HG03159 (cell line): ENCODE measurements at regions not wholly inside any gene's neighbourhood (a gene's known extent, or its start where the extent isn't known, plus 50 kb on each side); places are given as distances from the start of the nearest gene placed in this dataset.

ENCODE experiments used
- ATAC-seq: cut with Tn5 transposase; IDR thresholded peaks from one replicate; pipeline ENCODE4 v1.9.1; 2021; ENCODE audit warnings: mild to moderate bottlenecking, moderate library complexity; ENCODE audit not compliant: unreplicated experiment

GRCh38 chrX:97666890-97667289 lies 783.2 kb downstream of the RPA4 start:
- no peak for ATAC-seq

GRCh38 chrX:97668126-97668525 lies 784.4 kb downstream of the RPA4 start:
- no peak for ATAC-seq

DNA sequence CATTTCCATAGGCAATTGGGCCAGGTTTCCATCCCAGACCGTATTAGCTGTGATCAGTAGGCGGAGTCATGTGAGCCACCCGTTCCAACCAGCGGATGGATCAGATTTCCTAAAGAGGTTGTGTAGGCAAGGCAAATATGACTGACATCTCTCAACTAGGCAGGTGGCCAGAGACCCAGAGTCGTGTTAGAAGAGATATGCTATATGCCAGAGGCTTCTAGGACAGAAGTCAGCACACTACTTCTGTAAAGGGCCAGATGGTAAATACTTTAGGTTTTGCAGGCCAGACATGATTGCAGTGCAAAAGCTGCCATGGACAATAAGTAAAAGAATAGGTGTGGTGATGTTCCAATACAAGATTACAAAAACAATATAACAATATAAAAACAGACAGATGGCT lies 788.4 kb downstream of the RPA4 start:
- no peak for ATAC-seq

DNA sequence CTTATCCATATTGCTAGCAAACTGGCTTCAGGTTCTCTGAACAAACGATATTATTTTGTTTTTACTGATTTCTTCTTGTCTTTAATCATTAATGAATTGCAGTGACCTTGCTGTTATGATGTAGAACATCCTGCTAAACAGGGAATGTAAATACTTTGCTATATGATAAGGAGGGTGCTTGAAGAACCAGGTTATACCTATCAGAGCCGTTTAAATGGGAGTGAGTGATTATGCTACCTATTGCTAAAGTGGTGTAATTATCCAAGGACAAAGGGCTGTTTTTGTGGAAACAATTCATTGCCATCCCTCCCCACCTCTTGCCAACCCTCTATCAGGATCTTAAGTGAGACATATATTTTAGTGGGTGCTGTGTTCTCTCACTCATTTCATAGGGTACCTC lies 788.9 kb downstream of the RPA4 start:
- ATAC-seq = no peak

DNA sequence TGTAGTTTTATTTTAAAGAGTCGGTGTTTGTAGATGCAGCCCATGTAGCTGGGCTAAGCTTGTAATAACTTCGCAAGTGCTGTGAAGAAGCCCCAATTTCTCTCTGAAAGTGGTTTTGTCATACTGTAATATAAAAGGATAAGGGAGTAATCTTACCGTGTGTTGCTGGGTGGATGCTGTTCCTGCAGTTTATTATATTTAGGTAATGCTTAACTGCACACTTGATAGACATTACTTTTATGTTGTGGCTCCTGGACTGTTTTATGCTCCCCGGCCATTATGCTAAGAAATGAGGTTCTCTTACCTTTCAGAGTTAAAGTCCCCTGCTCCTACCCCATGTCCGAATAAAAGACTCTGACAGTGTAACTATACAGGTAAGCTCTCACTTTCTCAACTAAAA lies 789.4 kb downstream of the RPA4 start:
- ATAC-seq = no peak

DNA sequence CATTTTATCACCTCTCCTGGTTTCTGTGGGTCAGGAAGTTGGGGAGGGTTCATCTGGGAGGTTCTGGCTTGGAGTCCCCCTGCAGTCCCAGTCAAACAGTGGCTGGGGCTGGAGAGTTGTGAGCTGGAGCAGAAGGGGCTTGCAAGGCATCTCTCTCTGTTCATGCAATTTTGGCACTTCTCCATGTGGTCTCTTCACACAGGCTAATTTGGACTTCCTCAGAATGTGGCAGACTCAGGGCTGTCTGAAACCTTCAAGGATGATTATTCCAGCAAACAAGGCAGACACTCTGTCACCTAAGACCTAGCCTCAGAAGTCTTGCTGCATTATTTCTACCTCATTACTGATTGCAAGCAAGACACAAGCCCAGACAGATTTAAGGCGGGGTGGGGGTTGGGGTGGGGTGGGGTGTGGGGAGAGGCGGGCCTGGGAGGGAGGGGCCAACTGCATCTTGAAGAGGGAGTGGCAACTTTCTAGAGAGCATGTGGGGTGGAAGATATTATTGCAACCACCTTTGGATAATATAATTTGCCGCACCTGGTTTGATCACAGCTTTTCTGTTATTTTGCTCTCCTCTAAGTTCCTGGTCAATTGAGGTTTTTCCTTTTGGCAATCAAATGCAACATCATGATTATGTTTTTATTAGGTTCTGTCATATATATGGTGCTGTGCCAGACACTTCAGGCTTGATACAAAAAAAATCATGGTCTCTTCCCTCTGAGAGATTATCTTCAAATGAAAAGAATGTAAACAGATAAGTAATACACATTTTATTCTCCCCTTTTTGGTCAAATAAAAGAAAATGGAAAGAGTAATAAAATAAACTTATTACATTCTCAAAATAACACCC lies 799.5 kb downstream of the RPA4 start:
- ATAC-seq = no peak

- peak; percentile 93 for ATAC-seq
Observed at GRCh38 chrX:97685753-97686152, 802.0 kb downstream of the RPA4 start.

GRCh38 chrX:97691901-97692455 lies 808.3 kb downstream of the RPA4 start:
- no peak for ATAC-seq

DNA sequence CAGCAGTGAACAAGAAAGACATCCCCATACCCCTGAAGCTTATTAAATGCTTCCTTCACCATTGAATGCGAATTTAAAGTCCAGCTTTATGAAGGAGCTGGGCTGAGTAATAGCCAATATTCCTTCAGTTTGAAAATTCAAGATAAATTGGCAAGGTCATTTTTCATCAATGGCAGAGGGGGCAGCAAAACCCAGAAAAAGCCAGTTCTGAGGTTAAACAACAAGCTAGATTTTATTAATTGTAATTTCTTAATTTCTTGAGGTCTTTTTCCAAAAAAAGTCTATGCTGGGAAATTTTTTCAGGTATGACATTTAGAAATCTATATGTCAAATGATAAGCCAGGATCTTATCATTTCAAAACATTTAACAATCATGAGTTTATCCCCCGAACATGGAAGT lies 808.9 kb downstream of the RPA4 start:
- ATAC-seq = no peak

- ATAC-seq = no peak
Observed at GRCh38 chrX:97700547-97700946, 816.8 kb downstream of the RPA4 start.

DNA sequence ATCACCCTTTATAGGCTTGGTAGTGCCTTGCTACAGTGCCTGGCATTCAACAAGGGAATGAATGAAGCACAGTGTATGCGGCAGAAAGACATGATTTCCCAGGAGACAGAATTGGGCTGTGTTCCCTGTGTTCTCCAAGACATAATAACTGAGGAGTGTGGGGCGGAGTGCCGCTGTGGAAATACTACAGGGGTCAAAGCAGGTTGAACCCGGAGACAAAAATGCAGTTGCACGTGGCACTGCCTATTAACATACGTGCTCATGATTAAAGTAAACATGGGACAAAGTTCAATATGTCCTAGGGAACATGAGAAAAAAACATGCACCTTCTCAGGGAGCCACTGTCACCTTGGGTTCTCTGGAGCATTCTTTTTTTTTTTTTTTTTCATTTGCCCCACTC lies 820.8 kb downstream of the RPA4 start:
- no peak for ATAC-seq

DNA sequence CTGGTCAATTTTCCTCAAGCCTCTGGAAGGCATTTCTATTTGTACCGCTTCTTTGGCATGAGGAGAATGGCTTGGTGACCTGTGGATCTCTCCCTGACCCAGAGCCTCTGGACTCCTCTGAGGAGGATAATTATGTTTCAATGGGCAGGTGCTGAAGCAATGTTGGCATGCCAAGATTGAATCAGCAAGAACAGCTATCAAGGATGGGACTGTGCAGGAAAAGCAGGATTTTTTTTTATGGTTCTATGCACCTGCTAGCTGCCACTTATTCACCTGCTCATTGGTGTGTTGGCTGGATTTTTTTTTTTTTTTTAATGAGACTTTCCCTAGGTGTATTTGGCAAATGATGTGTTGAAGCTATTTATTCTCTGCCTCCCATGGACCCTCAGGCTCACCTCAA lies 821.2 kb downstream of the RPA4 start:
- no peak for ATAC-seq

DNA sequence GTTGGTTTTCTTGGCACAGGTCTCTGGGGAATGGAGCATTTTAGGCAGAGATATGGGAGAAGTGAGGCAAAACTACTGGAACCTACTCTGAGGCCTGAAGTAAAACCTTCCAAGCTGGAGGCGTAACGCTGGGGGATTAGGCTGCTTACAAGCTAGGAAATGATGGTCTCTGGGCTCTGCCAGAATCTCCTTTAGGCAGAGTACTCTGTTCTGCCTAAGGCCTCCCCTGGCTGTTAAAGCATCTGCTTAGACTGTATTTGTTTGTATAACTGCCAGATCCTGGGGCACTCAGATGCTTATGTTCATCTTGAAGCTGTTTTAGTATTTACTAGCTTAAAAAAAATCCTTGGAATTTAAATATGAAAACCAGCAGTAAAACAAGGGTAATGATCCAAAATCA lies 822.2 kb downstream of the RPA4 start:
- no peak for ATAC-seq

DNA sequence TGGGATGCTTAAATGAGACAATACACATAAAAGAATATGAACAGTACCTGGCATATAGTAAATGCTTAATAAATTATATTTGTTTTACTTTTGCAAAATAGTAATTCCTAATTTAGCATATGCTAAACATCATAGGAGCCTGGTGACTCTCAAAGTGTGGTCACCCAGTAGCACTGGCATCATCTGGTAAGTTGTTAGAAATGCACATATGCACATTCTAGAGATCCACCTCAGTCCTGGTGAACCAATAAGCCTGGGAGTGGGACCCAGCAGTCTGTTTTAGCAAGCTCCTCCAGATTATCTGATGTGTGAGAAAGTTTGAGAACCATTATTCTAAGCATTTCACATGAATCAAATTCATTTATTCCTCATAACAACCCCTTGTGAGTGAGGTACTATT lies 830.4 kb downstream of the RPA4 start:
- no peak for ATAC-seq

GRCh38 chrX:97728215-97728614 lies 844.5 kb downstream of the RPA4 start:
- no peak for ATAC-seq

GRCh38 chrX:97740044-97740443 lies 856.3 kb downstream of the RPA4 start:
- ATAC-seq = no peak

GRCh38 chrX:97740886-97741285 lies 857.2 kb downstream of the RPA4 start:
- no peak for ATAC-seq

DNA sequence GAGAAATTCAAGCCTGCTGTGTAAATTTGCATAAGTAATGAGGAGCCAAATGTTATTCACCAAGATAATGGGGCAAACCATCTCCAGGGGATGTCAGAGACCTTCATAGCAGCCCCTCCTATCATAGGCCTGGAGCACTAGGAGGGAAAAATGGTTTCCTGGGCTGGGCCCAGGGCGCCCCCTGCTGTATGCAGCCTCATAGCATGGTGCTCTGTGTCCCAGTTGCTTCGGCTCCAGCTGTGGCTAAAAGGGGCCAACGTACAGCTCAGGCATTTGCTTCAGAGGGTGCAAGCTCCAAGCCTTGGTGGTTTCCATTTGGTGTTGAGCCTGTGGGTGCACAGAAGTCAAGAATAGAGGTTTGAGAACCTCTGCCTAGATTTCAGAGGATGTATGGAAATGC lies 859.3 kb downstream of the RPA4 start:
- ATAC-seq = no peak

DNA sequence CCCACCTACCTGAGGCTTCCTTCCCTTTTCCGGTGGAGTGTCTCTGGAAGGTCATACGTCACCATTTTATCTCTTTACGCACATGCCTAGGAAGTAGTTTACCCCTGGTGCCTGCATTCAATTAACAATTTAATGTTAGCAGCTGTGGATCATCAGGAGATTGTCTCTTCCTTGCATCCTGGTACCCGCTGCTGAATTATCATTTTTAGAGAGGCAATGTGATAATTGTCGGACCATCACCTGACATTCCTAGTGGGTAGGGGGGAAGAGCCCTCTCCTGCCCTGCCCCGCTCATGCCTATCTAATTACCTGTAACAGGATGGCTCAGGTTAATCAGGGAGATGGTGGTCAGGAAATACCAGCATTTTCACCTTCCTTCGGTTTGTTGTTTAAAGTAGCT lies 863.6 kb downstream of the RPA4 start:
- ATAC-seq = no peak

DNA sequence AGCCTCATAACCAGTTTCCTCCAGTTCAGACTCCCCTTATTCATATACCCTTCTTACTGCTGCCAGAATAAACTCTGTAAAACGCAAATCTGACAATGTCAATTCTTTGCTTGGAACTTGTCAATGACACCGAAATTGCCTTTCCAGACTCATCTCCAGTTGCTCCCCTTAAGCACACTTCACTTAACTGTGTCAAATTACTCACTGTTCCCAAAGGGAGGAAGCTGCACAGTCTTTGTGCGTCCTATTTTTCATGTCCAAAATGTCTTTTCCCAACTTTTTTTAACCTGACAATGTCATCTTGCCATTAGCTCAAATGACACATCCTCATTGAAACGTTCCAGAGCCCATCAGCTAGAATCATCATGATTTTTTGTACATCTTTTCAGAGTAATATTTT lies 867.3 kb downstream of the RPA4 start:
- no peak for ATAC-seq

GRCh38 chrX:97751735-97752134 lies 868.0 kb downstream of the RPA4 start:
- no peak for ATAC-seq

DNA sequence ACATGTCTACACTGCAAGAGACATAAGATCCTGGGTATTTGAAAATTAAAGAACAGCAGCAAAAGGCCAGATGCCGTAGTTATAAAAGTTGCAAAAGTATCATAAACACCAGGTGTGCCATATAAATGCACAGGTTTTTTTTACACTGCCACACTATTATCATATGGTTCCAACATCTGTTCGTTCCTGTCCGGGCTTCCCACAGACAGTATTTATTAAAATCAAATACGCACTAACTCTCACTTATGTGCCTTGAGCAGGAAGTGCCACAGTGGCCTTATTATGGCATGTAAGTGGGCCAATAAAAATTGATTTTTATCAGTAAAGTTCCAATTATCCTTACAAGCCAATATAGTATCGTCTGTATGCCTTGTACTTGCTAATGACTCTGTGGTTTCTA lies 873.2 kb downstream of the RPA4 start:
- no peak for ATAC-seq

DNA sequence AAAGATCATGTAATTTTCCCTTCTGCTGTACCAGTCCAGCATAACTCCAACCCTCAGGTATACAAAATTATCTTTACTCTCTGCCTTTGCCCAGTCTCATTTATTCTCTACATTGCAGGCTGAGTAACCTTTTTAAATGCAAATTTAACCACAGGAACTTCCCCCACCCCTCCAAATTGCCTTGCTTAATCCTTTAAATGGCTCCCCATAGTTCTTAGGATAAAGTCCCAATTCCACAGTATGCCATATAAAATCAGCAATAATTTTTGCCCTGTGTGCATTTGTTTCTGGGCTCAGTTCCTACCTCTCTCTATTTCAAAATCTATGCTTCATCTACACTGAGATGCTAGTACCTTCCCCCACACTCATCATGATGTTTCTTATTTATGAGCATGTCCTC lies 879.7 kb downstream of the RPA4 start:
- ATAC-seq = no peak
